Neural cell (in vitro differentiated cells): ENCODE measurements at regions not wholly inside any gene's neighbourhood (a gene's known extent, or its start where the extent isn't known, plus 50 kb on each side); places are given as distances from the start of the nearest gene placed in this dataset.

Experiments
- TF ChIP-seq, protein P1 (sequence below): fragments of 450-650 bp; IDR thresholded peaks from 2 replicates; pipeline ENCODE4 v1.5.1; 2014; ENCODE audit warnings: antibody characterized with exemption, mild to moderate bottlenecking, moderate library complexity; ENCODE audit not compliant: poor library complexity, severe bottlenecking
- TF ChIP-seq, protein P2 (sequence below): IDR thresholded peaks from 2 replicates; pipeline ENCODE4 v1.6.1; 2012; ENCODE audit warnings: borderline replicate concordance

DNA sequence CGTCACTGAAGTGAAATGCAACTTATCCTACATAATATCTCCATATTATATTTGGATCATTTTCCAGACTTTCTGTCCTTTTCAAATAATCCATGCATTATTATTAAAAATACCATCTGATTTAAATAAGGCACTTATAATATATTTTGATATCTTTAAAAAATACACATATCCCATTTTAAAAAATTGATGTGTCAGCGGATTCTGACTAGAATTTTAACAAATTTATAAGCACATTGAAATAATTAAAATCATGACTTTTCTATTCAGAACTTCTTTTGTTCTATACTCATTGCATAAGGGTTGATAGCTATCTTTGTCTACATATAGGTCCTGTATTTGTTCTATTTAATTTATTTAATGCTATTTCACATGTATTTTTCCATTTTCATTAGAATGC is 199.0 kb upstream of the DSEL start:
- TF ChIP-seq, protein P1, sequence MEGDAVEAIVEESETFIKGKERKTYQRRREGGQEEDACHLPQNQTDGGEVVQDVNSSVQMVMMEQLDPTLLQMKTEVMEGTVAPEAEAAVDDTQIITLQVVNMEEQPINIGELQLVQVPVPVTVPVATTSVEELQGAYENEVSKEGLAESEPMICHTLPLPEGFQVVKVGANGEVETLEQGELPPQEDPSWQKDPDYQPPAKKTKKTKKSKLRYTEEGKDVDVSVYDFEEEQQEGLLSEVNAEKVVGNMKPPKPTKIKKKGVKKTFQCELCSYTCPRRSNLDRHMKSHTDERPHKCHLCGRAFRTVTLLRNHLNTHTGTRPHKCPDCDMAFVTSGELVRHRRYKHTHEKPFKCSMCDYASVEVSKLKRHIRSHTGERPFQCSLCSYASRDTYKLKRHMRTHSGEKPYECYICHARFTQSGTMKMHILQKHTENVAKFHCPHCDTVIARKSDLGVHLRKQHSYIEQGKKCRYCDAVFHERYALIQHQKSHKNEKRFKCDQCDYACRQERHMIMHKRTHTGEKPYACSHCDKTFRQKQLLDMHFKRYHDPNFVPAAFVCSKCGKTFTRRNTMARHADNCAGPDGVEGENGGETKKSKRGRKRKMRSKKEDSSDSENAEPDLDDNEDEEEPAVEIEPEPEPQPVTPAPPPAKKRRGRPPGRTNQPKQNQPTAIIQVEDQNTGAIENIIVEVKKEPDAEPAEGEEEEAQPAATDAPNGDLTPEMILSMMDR: no peak
- TF ChIP-seq, protein P2, sequence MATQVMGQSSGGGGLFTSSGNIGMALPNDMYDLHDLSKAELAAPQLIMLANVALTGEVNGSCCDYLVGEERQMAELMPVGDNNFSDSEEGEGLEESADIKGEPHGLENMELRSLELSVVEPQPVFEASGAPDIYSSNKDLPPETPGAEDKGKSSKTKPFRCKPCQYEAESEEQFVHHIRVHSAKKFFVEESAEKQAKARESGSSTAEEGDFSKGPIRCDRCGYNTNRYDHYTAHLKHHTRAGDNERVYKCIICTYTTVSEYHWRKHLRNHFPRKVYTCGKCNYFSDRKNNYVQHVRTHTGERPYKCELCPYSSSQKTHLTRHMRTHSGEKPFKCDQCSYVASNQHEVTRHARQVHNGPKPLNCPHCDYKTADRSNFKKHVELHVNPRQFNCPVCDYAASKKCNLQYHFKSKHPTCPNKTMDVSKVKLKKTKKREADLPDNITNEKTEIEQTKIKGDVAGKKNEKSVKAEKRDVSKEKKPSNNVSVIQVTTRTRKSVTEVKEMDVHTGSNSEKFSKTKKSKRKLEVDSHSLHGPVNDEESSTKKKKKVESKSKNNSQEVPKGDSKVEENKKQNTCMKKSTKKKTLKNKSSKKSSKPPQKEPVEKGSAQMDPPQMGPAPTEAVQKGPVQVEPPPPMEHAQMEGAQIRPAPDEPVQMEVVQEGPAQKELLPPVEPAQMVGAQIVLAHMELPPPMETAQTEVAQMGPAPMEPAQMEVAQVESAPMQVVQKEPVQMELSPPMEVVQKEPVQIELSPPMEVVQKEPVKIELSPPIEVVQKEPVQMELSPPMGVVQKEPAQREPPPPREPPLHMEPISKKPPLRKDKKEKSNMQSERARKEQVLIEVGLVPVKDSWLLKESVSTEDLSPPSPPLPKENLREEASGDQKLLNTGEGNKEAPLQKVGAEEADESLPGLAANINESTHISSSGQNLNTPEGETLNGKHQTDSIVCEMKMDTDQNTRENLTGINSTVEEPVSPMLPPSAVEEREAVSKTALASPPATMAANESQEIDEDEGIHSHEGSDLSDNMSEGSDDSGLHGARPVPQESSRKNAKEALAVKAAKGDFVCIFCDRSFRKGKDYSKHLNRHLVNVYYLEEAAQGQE: no peak
